LNCAP (cell line): ENCODE measurements at regions not wholly inside any gene's neighbourhood (a gene's known extent, or its start where the extent isn't known, plus 50 kb on each side); places are given as distances from the start of the nearest gene placed in this dataset.

Source experiments
- CTCF ChIP-seq: fragments of 450-650 bp; IDR thresholded peaks from 2 replicates; pipeline ENCODE4 v1.5.1; 2017; ENCODE audit warnings: mild to moderate bottlenecking

- TF ChIP-seq CTCF, result no peak
Measured at GRCh38 chr4:131337936-131338335, 1811.2 kb upstream of the PCDH10 start.

- no peak for TF ChIP-seq CTCF
Measured at GRCh38 chr4:131339137-131339536, 1810.0 kb upstream of the PCDH10 start.

- no peak for TF ChIP-seq CTCF
Measured at GRCh38 chr4:131344761-131345160, 1804.3 kb upstream of the PCDH10 start.

GRCh38 chr4:131347816-131348215 lies 1801.3 kb upstream of the PCDH10 start:
- TF ChIP-seq CTCF, result no peak

GRCh38 chr4:131348263-131348662 lies 1800.8 kb upstream of the PCDH10 start:
- TF ChIP-seq CTCF, result no peak

GRCh38 chr4:131366714-131367113 lies 1782.4 kb upstream of the PCDH10 start:
- TF ChIP-seq CTCF, result no peak

GRCh38 chr4:131367441-131367840 lies 1781.7 kb upstream of the PCDH10 start:
- no peak for TF ChIP-seq CTCF

GRCh38 chr4:131370846-131371245 lies 1778.2 kb upstream of the PCDH10 start:
- no peak for TF ChIP-seq CTCF
